ENCODE measurements at regions not wholly inside any gene's neighbourhood (a gene's known extent, or its start where the extent isn't known, plus 50 kb on each side); places are given as distances from the start of the nearest gene placed in this dataset.

- TF ChIP-seq CTCF (conservative IDR thresholded peaks at IDR 0.05; ENCODE audit: low read depth, low read length), result peak; percentile 45
- H3K4me3 ChIP-seq (ENCODE audit: low read length), result no peak overlapping the region
- DNase-seq (ENCODE audit: low read depth), result peak; percentile 85
These were observed 207.2 kb upstream of the DAPK1 start for GRCh38 chr9:87290241-87291052.

- no peak for TF ChIP-seq CTCF (conservative IDR thresholded peaks at IDR 0.05; ENCODE audit: low read depth, low read length)
These were observed 205.0 kb upstream of the DAPK1 start for GRCh38 chr9:87292449-87293191.

GRCh38 chr9:87294126-87294525, 203.5 kb upstream of the DAPK1 start:
- DNase-seq (ENCODE audit: low read depth), result no peak
- no peak overlapping the region for H3K4me3 ChIP-seq (ENCODE audit: low read length)
- no peak for TF ChIP-seq CTCF (conservative IDR thresholded peaks at IDR 0.05; ENCODE audit: low read depth, low read length)

More at GRCh38 chr9:87292449-87293191, 205.0 kb upstream of the DAPK1 start:
- no peak for DNase-seq (ENCODE audit: low read depth)
- H3K4me3 ChIP-seq (ENCODE audit: low read length), result no peak overlapping the region

DNA sequence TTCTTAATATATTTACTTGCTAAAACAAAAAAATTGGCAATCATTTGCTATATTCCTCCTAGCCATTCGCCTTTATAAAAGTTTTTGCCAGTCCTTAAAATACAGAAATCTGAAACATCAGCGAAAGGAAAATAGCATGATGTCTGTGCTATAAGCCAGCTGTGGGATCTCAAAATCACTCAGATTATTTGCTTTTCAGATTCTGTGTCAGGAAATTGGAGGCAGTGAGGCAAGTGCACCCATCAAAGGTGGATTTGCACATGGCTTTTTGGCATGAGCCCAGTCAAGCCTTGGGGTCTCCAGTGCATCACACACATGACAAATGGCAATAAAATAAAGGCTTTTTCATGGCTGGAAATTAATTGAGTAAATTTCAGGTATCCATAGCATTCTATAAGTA, 196.8 kb upstream of the DAPK1 start:
- DNase-seq (ENCODE audit: low read depth), result no peak
- no peak overlapping the region for H3K4me3 ChIP-seq (ENCODE audit: low read length)
- no peak for TF ChIP-seq CTCF (conservative IDR thresholded peaks at IDR 0.05; ENCODE audit: low read depth, low read length)

GRCh38 chr9:87301371-87301770, 196.3 kb upstream of the DAPK1 start:
- TF ChIP-seq CTCF (conservative IDR thresholded peaks at IDR 0.05; ENCODE audit: low read depth, low read length), result no peak
- H3K4me3 ChIP-seq (ENCODE audit: low read length), result no peak overlapping the region
- no peak for DNase-seq (ENCODE audit: low read depth)

DNA sequence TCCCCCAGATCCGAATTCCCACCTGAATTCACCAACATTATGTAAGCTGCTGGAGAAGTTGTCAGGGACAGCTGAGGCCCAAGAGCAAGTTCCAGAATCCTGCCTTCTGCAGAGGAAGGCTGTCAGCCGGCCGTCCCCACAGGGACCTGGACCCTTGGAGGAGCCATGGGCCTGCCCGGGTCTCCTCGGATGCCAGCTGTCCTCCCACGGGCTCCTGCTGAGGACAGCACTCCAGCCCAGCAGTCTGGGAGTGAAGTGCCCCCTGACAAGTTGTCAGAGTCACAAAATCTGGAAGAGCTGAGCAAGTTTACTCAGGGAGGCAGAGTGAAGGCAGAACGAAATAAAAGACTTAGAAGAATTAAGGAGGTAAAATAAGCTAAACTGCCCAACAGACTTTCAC, 192.5 kb upstream of the DAPK1 start:
- no peak for TF ChIP-seq CTCF (conservative IDR thresholded peaks at IDR 0.05; ENCODE audit: low read depth, low read length)
- no peak for DNase-seq (ENCODE audit: low read depth)
- no peak overlapping the region for H3K4me3 ChIP-seq (ENCODE audit: low read length)

Data from retinal pigment epithelial cell (primary cell).